HG03135 (cell line): ENCODE measurements at regions not wholly inside any gene's neighbourhood (a gene's known extent, or its start where the extent isn't known, plus 50 kb on each side); places are given as distances from the start of the nearest gene placed in this dataset.
"Not testable (repeated sequence)": the region's sequence is repeated elsewhere in the genome, so short reads cannot be mapped to it uniquely, and the experiment has no call there.

Source experiments
- ATAC-seq: cut with Tn5 transposase; IDR thresholded peaks from one replicate; pipeline ENCODE4 v1.9.1; 2021; ENCODE audit warnings: mild to moderate bottlenecking, moderate library complexity; ENCODE audit not compliant: unreplicated experiment

- no peak for ATAC-seq
These were observed 531.0 kb downstream of the SMARCA1 start for GRCh38 chrX:128992107-128992971.

DNA sequence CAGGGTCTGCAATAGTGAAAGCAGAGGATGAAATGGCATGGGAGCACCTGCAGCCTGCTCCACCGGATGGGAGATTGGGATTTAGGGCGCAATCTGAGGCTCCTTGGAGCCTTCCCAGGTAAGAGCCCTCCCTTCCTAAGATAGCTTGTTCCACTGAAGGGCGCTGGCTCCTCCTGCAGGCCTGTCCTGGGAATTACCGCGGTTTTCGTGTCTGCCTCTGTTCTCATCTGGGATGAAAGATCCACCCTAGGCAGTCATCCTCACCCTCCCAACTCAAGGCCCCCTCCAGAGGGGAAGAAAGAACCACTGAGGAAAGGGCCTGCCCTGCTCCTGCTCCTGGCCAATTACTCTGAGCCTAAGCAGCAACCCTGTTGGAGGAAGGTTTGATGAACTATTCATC is 547.5 kb downstream of the SMARCA1 start:
- ATAC-seq: peak; percentile 73

- no peak for ATAC-seq
These were observed 550.3 kb downstream of the SMARCA1 start for GRCh38 chrX:128973033-128973432.

- no peak for ATAC-seq
These were observed 562.0 kb downstream of the SMARCA1 start for GRCh38 chrX:128961290-128961689.

GRCh38 chrX:128954697-128955096 is 568.6 kb downstream of the SMARCA1 start:
- ATAC-seq: not testable (repeated sequence)

DNA sequence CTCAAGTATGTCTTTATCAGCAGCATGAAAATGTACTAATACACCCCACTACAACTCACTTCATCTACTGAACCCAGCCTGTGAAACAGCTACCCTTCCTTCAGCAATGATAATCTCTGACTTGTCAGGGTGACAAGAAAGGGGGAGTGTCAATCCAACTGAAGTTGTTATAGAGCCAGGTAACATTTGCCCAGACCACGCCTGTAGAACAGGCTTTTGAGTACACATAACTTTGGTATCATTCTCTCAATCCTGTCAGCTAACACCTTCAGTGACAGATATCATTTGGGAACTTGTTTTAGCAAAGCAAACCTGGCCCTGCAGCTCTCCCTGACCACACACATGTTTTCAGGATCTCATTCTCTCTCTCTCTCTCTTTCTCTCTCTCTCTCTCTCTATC is 592.2 kb downstream of the SMARCA1 start:
- ATAC-seq: no peak

DNA sequence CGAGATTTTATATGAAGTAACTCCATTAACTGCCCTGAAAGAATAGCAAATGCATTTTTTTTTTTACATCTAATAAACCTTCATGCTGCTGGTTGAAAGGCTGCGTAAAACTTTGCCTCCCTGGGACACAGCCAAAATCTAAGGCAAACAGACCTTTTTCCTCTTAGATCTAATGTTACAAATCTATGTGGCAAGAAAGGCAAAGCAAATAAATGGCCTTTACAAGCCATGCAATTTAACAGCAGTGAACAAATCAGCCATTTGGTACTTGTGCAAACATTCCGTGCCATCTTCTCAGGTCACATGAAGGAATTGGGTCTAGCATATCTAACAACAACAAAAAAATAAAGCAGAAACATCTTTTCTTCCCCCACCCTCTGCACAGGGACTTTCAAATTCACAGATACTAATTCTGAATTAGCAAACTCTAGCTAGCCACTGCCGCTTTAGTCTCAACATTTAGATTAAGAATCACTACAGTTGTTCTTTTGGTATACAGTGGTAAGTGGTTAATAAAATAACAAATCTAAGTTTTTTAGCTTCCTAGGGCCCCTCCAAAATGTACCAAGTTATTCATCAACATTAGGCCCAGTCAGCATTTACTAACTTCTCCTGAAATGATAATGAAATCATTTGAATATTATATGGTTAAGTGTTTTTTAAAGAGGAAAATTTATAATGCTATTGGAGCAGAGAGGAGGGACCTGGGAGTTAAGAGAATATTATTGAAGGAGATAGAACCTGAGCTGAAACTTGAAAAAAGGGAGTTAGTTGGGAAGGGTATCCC is 593.8 kb downstream of the SMARCA1 start:
- ATAC-seq: no peak

DNA sequence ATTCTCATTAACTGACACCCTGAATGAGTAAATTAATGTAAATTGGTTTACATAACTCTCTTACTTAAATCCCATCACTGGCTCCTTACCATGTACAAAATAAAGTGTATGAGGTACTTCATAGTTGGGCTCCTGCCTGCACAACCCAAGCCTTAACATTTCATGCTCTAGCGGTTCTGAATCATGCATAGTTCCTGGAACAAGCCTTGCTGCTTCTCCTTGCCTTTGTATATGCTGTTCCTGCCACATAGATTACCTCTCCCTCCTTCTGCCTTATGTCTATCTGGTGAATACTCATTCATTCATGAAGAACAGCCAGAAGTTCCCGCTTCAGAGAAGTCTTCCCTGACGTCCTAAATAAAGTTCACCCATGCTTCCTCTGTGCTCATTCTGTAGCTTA is 594.7 kb downstream of the SMARCA1 start:
- ATAC-seq: no peak

DNA sequence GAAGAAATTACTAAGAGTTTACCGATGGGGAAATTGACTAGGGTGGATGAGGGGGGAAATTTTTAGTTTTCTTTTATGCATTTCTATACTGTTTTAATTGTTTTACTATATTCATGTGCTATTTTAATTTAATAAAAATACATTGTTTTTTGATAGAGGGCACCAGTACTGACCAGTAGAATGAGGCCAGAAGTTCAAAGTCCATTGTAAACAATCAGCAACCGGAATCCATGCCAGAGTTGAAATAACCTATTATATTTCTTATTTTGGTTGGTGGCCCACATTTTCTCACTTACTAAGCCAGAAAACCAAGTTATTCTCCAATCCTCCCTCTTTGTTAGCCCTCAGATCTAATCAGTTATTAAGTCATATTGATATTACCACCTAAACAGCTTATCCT is 595.9 kb downstream of the SMARCA1 start:
- ATAC-seq: no peak

DNA sequence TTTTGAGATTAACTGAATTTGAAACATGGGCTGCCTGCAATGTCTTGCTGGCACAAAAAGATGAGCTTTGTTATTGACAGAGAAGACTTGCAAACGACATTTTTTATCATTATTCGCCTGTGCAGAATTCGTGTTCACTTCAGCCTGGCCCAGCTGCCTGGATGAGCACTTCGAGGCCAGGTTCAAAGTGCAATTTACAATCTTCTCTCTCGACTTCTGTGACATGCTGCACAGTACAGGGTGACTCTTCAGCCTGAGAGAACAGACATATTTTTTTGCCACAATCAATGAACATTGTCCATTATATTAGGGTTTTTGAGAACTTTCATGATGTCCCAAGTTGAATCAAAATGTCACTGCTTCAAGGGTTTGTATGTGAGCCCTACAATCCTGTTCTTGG is 616.5 kb downstream of the SMARCA1 start:
- no peak for ATAC-seq

- no peak for ATAC-seq
These were observed 622.3 kb downstream of the SMARCA1 start for GRCh38 chrX:128901018-128901417.

DNA sequence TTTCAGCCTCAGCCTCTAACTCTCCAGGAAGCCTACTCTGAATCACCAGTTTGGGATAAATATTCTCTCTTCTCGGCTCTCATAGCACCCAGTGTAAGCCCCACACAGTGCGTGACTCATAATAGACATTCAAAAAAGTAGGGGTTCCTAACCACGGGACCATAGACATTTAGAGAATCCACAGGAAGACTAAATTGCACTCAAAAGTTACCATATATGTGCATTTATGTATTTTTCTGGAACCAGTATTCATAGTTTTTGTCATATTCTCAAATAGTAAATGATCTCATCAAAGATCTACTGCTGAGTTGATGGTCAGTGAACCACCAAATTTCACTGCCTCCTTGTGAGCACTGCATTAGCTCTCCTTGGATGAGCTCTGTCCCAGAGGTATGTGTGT is 625.7 kb downstream of the SMARCA1 start:
- no peak for ATAC-seq

GRCh38 chrX:128891554-128891953 is 631.7 kb downstream of the SMARCA1 start:
- no peak for ATAC-seq

DNA sequence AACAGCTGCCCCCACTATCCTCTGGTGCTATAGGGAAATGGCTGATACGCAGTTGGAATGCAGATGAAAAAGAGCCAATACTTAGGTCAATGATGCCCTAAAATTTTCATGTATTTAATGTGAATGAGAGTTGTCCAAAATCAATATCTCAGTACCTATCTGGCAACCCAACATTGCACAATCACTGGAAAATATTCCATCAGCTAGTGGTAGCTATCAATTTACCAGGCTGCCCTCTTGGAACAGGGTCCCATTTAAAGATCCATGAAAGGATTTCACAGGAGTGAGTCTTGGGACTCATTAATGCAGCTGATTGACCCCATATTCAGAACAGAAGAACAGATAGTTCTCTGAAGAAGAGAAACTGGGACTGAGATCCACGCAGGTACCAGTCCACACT is 638.9 kb downstream of the SMARCA1 start:
- ATAC-seq: no peak

DNA sequence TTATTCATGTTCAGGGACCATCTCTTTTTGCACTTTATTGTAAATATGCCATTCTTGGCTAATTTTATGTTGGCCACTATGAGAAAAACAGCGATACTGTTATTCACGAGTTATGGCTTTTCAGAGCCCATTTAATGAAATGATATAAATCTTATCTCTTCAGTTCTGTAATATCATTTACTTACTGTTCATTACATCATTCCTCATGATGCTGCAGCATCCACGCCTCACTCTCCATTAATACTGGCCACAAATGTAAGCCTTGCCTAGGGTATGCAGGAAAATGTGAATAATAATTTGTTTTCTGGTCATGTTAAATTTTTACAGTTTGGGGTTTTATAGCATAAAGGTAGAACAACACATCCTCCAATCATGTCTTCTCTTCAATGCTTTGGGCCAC is 639.6 kb downstream of the SMARCA1 start:
- ATAC-seq: no peak

GRCh38 chrX:128870361-128870760 is 652.9 kb downstream of the SMARCA1 start:
- no peak for ATAC-seq

- ATAC-seq: no peak
These were observed 660.7 kb downstream of the SMARCA1 start for GRCh38 chrX:128862557-128862956.

DNA sequence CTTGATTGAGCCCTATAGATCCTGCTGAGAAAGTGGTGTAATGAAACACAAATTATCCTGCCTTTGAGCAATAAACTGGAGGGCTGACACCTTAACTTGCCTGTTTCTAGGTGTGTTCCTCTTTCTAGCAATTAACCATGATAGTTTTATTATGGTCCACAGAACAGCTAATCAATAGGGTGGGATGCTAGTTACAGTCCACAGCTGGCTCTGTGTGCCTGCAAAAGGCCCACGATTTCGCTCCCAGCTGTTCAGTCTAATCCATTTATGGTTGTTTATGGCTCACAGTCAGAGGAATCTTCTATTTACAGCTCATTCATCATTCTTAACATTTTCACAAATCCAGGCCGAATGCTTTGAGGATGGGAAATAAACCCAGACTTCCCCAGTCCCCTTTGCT is 674.9 kb downstream of the SMARCA1 start:
- no peak for ATAC-seq

- ATAC-seq: no peak
These were observed 676.9 kb downstream of the SMARCA1 start for GRCh38 chrX:128846385-128846784.

DNA sequence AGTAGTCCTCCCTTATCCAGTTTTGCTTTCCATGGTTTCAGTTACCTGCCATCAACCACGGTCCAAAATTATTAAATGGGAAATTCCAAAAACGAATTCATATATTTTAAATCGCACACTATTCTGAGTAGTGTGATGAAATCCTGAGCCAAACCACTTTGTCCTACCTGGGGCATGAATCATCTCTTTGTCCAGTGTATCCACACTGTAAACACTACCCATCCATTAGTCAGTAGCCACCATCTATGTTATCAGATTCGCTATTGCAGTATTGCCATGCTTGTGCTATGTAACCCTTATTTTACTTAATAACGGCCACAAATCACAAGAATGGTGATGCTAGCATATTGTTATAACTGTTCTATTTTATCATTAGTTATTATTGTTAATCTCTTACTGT is 704.6 kb downstream of the SMARCA1 start:
- no peak for ATAC-seq

DNA sequence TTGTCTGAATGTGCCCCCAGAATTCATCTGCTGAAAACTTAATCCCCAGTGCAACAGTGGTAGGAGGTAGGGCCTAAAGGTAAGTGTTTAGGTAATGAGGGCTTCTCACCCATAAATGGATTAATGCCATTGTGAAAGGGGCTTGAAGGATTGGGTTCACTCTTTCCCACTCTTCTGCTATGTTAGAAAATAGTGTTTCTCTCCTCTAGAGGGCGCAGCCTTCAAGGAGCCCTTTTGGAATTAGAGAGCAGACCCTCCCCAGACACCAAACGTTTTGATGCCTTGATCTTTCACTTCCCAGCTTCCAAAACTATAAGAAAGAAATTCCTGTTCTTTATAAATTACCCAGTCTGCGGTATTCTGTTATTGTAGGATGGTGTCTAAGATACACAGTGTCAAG is 706.4 kb downstream of the SMARCA1 start:
- no peak for ATAC-seq

GRCh38 chrX:128807367-128807766 is 715.9 kb downstream of the SMARCA1 start:
- no peak for ATAC-seq
